IMR-90 (cell line): ENCODE measurements at regions not wholly inside any gene's neighbourhood (a gene's known extent, or its start where the extent isn't known, plus 50 kb on each side); places are given as distances from the start of the nearest gene placed in this dataset.

Experiments
- ATAC-seq: fragments of 200-7000 bp; cut with Tn5 transposase; 2 replicates; pipeline ENCODE4 v1.9.1; 2020; ENCODE audit warnings: low read depth, mild to moderate bottlenecking, moderate library complexity
- BruUV-seq: library from RNA; stranded (reverse); fragments of 400-500 nt; replicated peaks from 2 replicates; lab custom pipeline; 2021; lab: Mats Ljungman, UMichigan
- CTCF ChIA-PET: fragments of 300-600 bp; formaldehyde crosslinking; extraction: SDS; loops from one replicate; lab custom pipeline; 2021; ENCODE audit warnings: antibody characterized with exemption; lab: Yijun Ruan, JAX
- POLR2A ChIA-PET: fragments of 300-600 bp; sonication (Branson Sonifier 250); formaldehyde crosslinking; loops from one replicate; lab custom pipeline; 2022; ENCODE audit warnings: antibody characterized with exemption; ENCODE audit not compliant: unreplicated experiment; lab: Charles Lee
- DNase-seq: peaks from one replicate; pipeline ENCODE4 v3.0.0; 2013
- H2AFZ ChIP-seq: replicated peaks from 2 replicates; pipeline ENCODE3; 2013; ENCODE audit warnings: low read length, mild to moderate bottlenecking; ENCODE audit not compliant: poor library complexity
- H2AK5ac ChIP-seq: 2 replicates; pipeline ENCODE4 v1.6.1; 2013; ENCODE audit warnings: low read depth, low read length, inconsistent platforms
- H2AK9ac ChIP-seq: replicated peaks from 2 replicates; pipeline ENCODE3; 2013; ENCODE audit warnings: mild to moderate bottlenecking, low read depth, low read length, moderate library complexity; ENCODE audit not compliant: poor library complexity
- H2BK120ac ChIP-seq: 2 replicates; pipeline ENCODE4 v1.6.1; 2013; ENCODE audit warnings: low read depth, low read length, inconsistent platforms
- H2BK15ac ChIP-seq: 3 replicates; pipeline ENCODE4 v1.6.1; 2013; ENCODE audit warnings: low read depth, low read length, inconsistent platforms
- H2BK20ac ChIP-seq: 2 replicates; pipeline ENCODE4 v1.6.1; 2013; ENCODE audit warnings: low read depth, mild to moderate bottlenecking, inconsistent platforms, low read length, moderate library complexity
- H2BK5ac ChIP-seq: 2 replicates; pipeline ENCODE4 v1.6.1; 2013; ENCODE audit warnings: mild to moderate bottlenecking, low read depth, low read length, inconsistent platforms; ENCODE audit not compliant: poor library complexity, severe bottlenecking
- H3K14ac ChIP-seq: replicated peaks from 2 replicates; pipeline ENCODE4 v1.6.1; 2013; ENCODE audit warnings: low read depth, low read length, inconsistent platforms
- H3K18ac ChIP-seq: 2 replicates; pipeline ENCODE4 v1.6.1; 2013; ENCODE audit warnings: low read depth, low read length, control low read depth
- H3K23ac ChIP-seq: 2 replicates; pipeline ENCODE4 v1.6.1; 2013; ENCODE audit warnings: low read depth, low read length, inconsistent platforms
- H3K27ac ChIP-seq: 2 replicates; pipeline ENCODE4 v1.5.1; 2013; ENCODE audit warnings: mild to moderate bottlenecking, control low read depth, low read length; ENCODE audit not compliant: insufficient read depth
- H3K27me3 ChIP-seq: 2 replicates; pipeline ENCODE4 v1.6.1; 2013; ENCODE audit warnings: low read length; ENCODE audit not compliant: control insufficient read depth, insufficient read depth
- H3K36me3 ChIP-seq: 2 replicates; pipeline ENCODE4 v1.6.1; 2013; ENCODE audit warnings: low read length, mixed read lengths; ENCODE audit not compliant: control insufficient read depth, insufficient read depth
- H3K4ac ChIP-seq: 2 replicates; pipeline ENCODE4 v1.6.1; 2013; ENCODE audit warnings: low read depth, low read length, inconsistent platforms
- H3K4me1 ChIP-seq: 2 replicates; pipeline ENCODE4 v1.6.1; 2013; ENCODE audit warnings: low read length, mixed read lengths; ENCODE audit not compliant: control insufficient read depth, insufficient read depth
- H3K4me2 ChIP-seq: 2 replicates; pipeline ENCODE4 v1.6.1; 2013; ENCODE audit warnings: low read depth, mild to moderate bottlenecking, control low read depth, low read length, moderate library complexity
- H3K4me3 ChIP-seq: 2 replicates; pipeline ENCODE4 v1.5.1; 2013; ENCODE audit warnings: low read depth, mild to moderate bottlenecking, control low read depth, low read length, moderate library complexity; ENCODE audit not compliant: insufficient read depth
- H3K56ac ChIP-seq: 2 replicates; pipeline ENCODE4 v1.6.1; 2013; ENCODE audit warnings: low read length, inconsistent platforms; ENCODE audit not compliant: insufficient read depth; ENCODE audit errors: extremely low read depth
- H3K79me1 ChIP-seq, 2 experiments: 2 replicates each; pipeline ENCODE4 v1.6.1; 2013; ENCODE audit warnings: low read length in 2 of 2, inconsistent platforms in 1 of 2, low read depth in 1 of 2
- H3K9ac ChIP-seq: 2 replicates; pipeline ENCODE4 v1.6.1; 2013; ENCODE audit warnings: low read depth, low read length, control low read depth
- H3K9me1 ChIP-seq: 2 replicates; pipeline ENCODE4 v1.6.1; 2013; ENCODE audit warnings: low read length, inconsistent platforms; ENCODE audit not compliant: insufficient read depth
- H3K9me3 ChIP-seq: 2 replicates; pipeline ENCODE4 v1.6.1; 2013; ENCODE audit warnings: low read length; ENCODE audit not compliant: control insufficient read depth, insufficient read depth
- H4K20me1 ChIP-seq: 2 replicates; pipeline ENCODE4 v1.6.1; 2013; ENCODE audit warnings: low read length, inconsistent platforms; ENCODE audit not compliant: insufficient read depth
- H4K5ac ChIP-seq: 2 replicates; pipeline ENCODE4 v1.6.1; 2013; ENCODE audit warnings: mild to moderate bottlenecking, low read depth, low read length, control low read depth
- H4K8ac ChIP-seq, 2 experiments: 2 replicates each; pipeline ENCODE4 v1.6.1; 2013; ENCODE audit warnings: low read depth in 2 of 2, low read length in 2 of 2, control low read depth in 1 of 2, inconsistent platforms in 1 of 2
- H4K91ac ChIP-seq: 2 replicates; pipeline ENCODE4 v1.6.1; 2013; ENCODE audit warnings: low read depth, low read length, inconsistent platforms; ENCODE audit not compliant: insufficient read depth
- BHLHE40 ChIP-seq: fragments of 150-350 bp; IDR thresholded peaks from 2 replicates; pipeline ENCODE4 v1.6.1; 2016; ENCODE audit warnings: mild to moderate bottlenecking, low read depth, low read length
- CEBPB ChIP-seq: IDR thresholded peaks from 2 replicates; pipeline ENCODE4 v1.6.1; 2012; ENCODE audit warnings: low read depth, low read length, improper control_type of control experiment
- CHD1 ChIP-seq: IDR thresholded peaks from 2 replicates; pipeline ENCODE4 v1.6.1; 2012; ENCODE audit warnings: low read depth, low read length, improper control_type of control experiment
- ELK1 ChIP-seq: fragments of 150-350 bp; IDR thresholded peaks from 2 replicates; pipeline ENCODE4 v1.6.1; 2016; ENCODE audit warnings: low read depth, mild to moderate bottlenecking, low read length, moderate library complexity, borderline replicate concordance
- FOS ChIP-seq: fragments of 150-350 bp; IDR thresholded peaks from 2 replicates; pipeline ENCODE4 v1.6.1; 2016; ENCODE audit warnings: low read depth, low read length
- MAFK ChIP-seq: IDR thresholded peaks from 2 replicates; pipeline ENCODE4 v1.6.1; 2012; ENCODE audit warnings: low read depth, low read length, improper control_type of control experiment
- MAZ ChIP-seq: IDR thresholded peaks from 2 replicates; pipeline ENCODE4 v1.6.1; 2012; ENCODE audit warnings: low read depth, mild to moderate bottlenecking, low read length, improper control_type of control experiment, moderate library complexity, borderline replicate concordance
- MXI1 ChIP-seq: IDR thresholded peaks from 2 replicates; pipeline ENCODE4 v1.6.1; 2012; ENCODE audit warnings: low read depth, mild to moderate bottlenecking, low read length, moderate library complexity, borderline replicate concordance
- NFE2L2 ChIP-seq: fragments of 150-350 bp; IDR thresholded peaks from 2 replicates; pipeline ENCODE4 v1.6.1; 2016; ENCODE audit warnings: low read depth, mild to moderate bottlenecking, low read length
- POLR2A ChIP-seq: IDR thresholded peaks from 2 replicates; pipeline ENCODE4 v1.6.1; 2012; ENCODE audit warnings: mild to moderate bottlenecking, low read depth, low read length
- RAD21 ChIP-seq: IDR thresholded peaks from 2 replicates; pipeline ENCODE4 v1.6.1; 2012; ENCODE audit warnings: low read length, improper control_type of control experiment
- RCOR1 ChIP-seq: IDR thresholded peaks from 2 replicates; pipeline ENCODE4 v1.6.1; 2012; ENCODE audit warnings: mild to moderate bottlenecking, low read length, improper control_type of control experiment; ENCODE audit not compliant: insufficient replicate concordance
- RFX5 ChIP-seq: IDR thresholded peaks from 2 replicates; pipeline ENCODE4 v1.8.0; 2012; ENCODE audit warnings: low read depth, mild to moderate bottlenecking, low read length, moderate library complexity
- SMC3 ChIP-seq: fragments of 150-350 bp; IDR thresholded peaks from 2 replicates; pipeline ENCODE4 v1.6.1; 2016; ENCODE audit warnings: low read depth, mild to moderate bottlenecking, antibody characterized with exemption, low read length, moderate library complexity
- WGBS, 2 experiments: methylation state at CpG; one replicate each; pipeline versions ENCODE4 v1.1.5 to v1.1.7; 2013; ENCODE audit warnings: missing lambda C conversion rate in 2 of 2; ENCODE audit not compliant: insufficient read length in 1 of 2; ENCODE audit errors: extremely low coverage in 2 of 2; 5-methylcytosine and 5-hydroxymethylcytosine counted together
- dilution Hi-C: fragments of 300-500 bp; cut with HindIII; formaldehyde crosslinking; loops from one replicate; pipeline ENCODE4 v1.14.3; 2018; ENCODE audit warnings: low sequenced_read_pairs; ENCODE audit not compliant: unreplicated experiment
- in situ Hi-C: fragments of 300-500 bp; cut with MboI; formaldehyde crosslinking; loops from 3 replicates; pipeline ENCODE4 v1.14.3; 2019; ENCODE audit warnings: low sequenced_read_pairs, inconsistent platforms, mixed read lengths
- intact Hi-C: fragments of 100-400 bp; cut with micrococcal nuclease; formaldehyde crosslinking; loops from 2 replicates; pipeline ENCODE4 v1.10.0; 2022
- TF ChIP-seq, protein P1 (sequence below): conservative IDR thresholded peaks from 2 replicates; pipeline ENCODE4 v1.5.1; 2012; ENCODE audit warnings: mild to moderate bottlenecking, low read depth, low read length, improper control_type of control experiment
- TF ChIP-seq, protein P2 (sequence below): fragments of 150-350 bp; IDR thresholded peaks from 2 replicates; pipeline ENCODE4 v1.6.1; 2017; ENCODE audit warnings: mild to moderate bottlenecking, antibody characterized with exemption, low read length, low read depth

GRCh38 chr4:155572106-155572703, 94.4 kb upstream of the GUCY1A1 start:
- DNase-seq = peak; percentile 17
- dilution Hi-C loops = no loop called here

More at GRCh38 chr4:155572106-155572703, 94.4 kb upstream of the GUCY1A1 start:
- Histone ChIP-seq H2BK15ac (no peak overlapping the region), H3K36me3 (no peaks in the 10 kb centered on the region), H4K5ac (no peak overlapping the region), H3K79me1 (no peaks in the 10 kb centered on the region), H2BK20ac (no peak overlapping the region), H4K20me1 (no peaks in the 10 kb centered on the region), H2BK120ac (no peak overlapping the region), H3K4me1 (no peaks in the 10 kb centered on the region), H2AK9ac (no peak overlapping the region), H3K14ac (no peak overlapping the region), H3K4me3 (no peak overlapping the region), H2BK5ac (no peak overlapping the region), H3K4me2 (no peak overlapping the region), H3K27ac (no peak overlapping the region), H3K9ac (no peak overlapping the region), H2AFZ (no peak overlapping the region), H4K8ac (no peak overlapping the region), H3K23ac (no peak overlapping the region), H2AK5ac (no peak overlapping the region), H3K9me1 (no peaks in the 10 kb centered on the region), H3K9me3 (no peaks in the 10 kb centered on the region), H3K56ac (no peak overlapping the region), H3K4ac (no peak overlapping the region), H4K91ac (no peak overlapping the region), H3K27me3 (no peaks in the 10 kb centered on the region), H3K18ac (no peak overlapping the region)
- no TSS peak for BruUV-seq
- ChIA-PET CTCF (no interaction called here), POLR2A (no interaction called here)
- TF ChIP-seq MAZ (no peak), MXI1 (no peak), POLR2A (no peak), BHLHE40 (no peak), NFE2L2 (no peak), RAD21 (no peak), RFX5 (no peak), RCOR1 (no peak), CHD1 (no peak), ELK1 (no peak), FOS (no peak), SMC3 (no peak), MAFK (no peak), CEBPB (no peak)
- TF ChIP-seq, protein P1, sequence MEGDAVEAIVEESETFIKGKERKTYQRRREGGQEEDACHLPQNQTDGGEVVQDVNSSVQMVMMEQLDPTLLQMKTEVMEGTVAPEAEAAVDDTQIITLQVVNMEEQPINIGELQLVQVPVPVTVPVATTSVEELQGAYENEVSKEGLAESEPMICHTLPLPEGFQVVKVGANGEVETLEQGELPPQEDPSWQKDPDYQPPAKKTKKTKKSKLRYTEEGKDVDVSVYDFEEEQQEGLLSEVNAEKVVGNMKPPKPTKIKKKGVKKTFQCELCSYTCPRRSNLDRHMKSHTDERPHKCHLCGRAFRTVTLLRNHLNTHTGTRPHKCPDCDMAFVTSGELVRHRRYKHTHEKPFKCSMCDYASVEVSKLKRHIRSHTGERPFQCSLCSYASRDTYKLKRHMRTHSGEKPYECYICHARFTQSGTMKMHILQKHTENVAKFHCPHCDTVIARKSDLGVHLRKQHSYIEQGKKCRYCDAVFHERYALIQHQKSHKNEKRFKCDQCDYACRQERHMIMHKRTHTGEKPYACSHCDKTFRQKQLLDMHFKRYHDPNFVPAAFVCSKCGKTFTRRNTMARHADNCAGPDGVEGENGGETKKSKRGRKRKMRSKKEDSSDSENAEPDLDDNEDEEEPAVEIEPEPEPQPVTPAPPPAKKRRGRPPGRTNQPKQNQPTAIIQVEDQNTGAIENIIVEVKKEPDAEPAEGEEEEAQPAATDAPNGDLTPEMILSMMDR = no peak
- TF ChIP-seq, protein P2, sequence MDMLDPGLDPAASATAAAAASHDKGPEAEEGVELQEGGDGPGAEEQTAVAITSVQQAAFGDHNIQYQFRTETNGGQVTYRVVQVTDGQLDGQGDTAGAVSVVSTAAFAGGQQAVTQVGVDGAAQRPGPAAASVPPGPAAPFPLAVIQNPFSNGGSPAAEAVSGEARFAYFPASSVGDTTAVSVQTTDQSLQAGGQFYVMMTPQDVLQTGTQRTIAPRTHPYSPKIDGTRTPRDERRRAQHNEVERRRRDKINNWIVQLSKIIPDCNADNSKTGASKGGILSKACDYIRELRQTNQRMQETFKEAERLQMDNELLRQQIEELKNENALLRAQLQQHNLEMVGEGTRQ = no peak
- in situ Hi-C loops = no loop called here
- no peak for ATAC-seq
- intact Hi-C loops = no loop called here
- 70% methylated on average over 2 of the region's 10 CpGs; no CpG with 5 or more reads in 1 of the 2 experiments for WGBS, 2 experiments
